OCI-LY7 (cell line): ENCODE measurements at regions not wholly inside any gene's neighbourhood (a gene's known extent, or its start where the extent isn't known, plus 50 kb on each side); places are given as distances from the start of the nearest gene placed in this dataset.

Experiments
- BruUV-seq: library from RNA; stranded (reverse); fragments of 400-500 nt; replicated peaks from 2 replicates; lab custom pipeline; 2021; lab: Mats Ljungman, UMichigan
- CTCF ChIA-PET: fragments of 300-600 bp; sonication (Branson Sonifier 250); formaldehyde crosslinking; loops from one replicate; lab custom pipeline; 2022; ENCODE audit warnings: antibody characterized with exemption; ENCODE audit not compliant: unreplicated experiment; lab: Charles Lee
- POLR2A ChIA-PET: fragments of 300-600 bp; sonication (Branson Sonifier 250); formaldehyde crosslinking; loops from one replicate; lab custom pipeline; 2022; ENCODE audit warnings: antibody characterized with exemption; lab: Charles Lee
- DNase-seq: peaks from one replicate; pipeline ENCODE4 v3.0.0-alpha.2; 2015; ENCODE audit warnings: low spot score
- H2AFZ ChIP-seq: fragments of 200-600 bp; sonication (generic), shearing (Covaris generic); 2 replicates; pipeline ENCODE4 v1.6.1; 2014; ENCODE audit warnings: mild to moderate bottlenecking, antibody characterized with exemption, low read length, moderate library complexity
- H3K27ac ChIP-seq: fragments of 200-600 bp; sonication (generic); 2 replicates; pipeline ENCODE4 v1.5.1; 2014; ENCODE audit warnings: mixed run types, low read depth, mild to moderate bottlenecking, moderate library complexity, low read length, inconsistent platforms; ENCODE audit not compliant: poor library complexity, severe bottlenecking
- H3K36me3 ChIP-seq: fragments of 200-600 bp; sonication (generic); 2 replicates; pipeline ENCODE4 v1.6.1; 2014; ENCODE audit warnings: mild to moderate bottlenecking, antibody characterized with exemption, low read length, moderate library complexity, mixed read lengths; ENCODE audit not compliant: insufficient read depth
- H3K4me1 ChIP-seq: fragments of 200-600 bp; sonication (generic); 2 replicates; pipeline ENCODE4 v1.5.1; 2014; ENCODE audit warnings: mild to moderate bottlenecking, low read length; ENCODE audit not compliant: insufficient read depth, poor library complexity, severe bottlenecking
- H3K4me2 ChIP-seq: fragments of 200-600 bp; sonication (generic); 2 replicates; pipeline ENCODE4 v1.6.1; 2014; ENCODE audit warnings: mild to moderate bottlenecking, low read length
- H3K4me3 ChIP-seq: fragments of 200-600 bp; sonication (generic); 2 replicates; pipeline ENCODE4 v1.5.1; 2014; ENCODE audit warnings: mild to moderate bottlenecking, low read depth, low read length; ENCODE audit not compliant: poor library complexity, severe bottlenecking
- H3K79me2 ChIP-seq: fragments of 200-600 bp; sonication (generic); 2 replicates; pipeline ENCODE4 v1.6.1; 2016; ENCODE audit warnings: low read depth, mild to moderate bottlenecking, low read length, moderate library complexity, mixed read lengths; ENCODE audit not compliant: insufficient read depth
- H3K9me2 ChIP-seq: fragments of 200-600 bp; sonication (generic); 2 replicates; pipeline ENCODE4 v1.6.1; 2016; ENCODE audit warnings: mild to moderate bottlenecking, low read length, mixed read lengths; ENCODE audit not compliant: insufficient read depth
- H3K9me3 ChIP-seq: fragments of 200-600 bp; sonication (generic); 2 replicates; pipeline ENCODE4 v1.6.1; 2014; ENCODE audit warnings: mild to moderate bottlenecking, mixed run types, low read length, mixed read lengths
- H4K20me1 ChIP-seq: fragments of 200-600 bp; sonication (generic); 2 replicates; pipeline ENCODE4 v1.6.1; 2014; ENCODE audit warnings: mild to moderate bottlenecking, antibody characterized with exemption, low read length, moderate library complexity, mixed read lengths; ENCODE audit not compliant: insufficient read depth
- CTCF ChIP-seq: fragments of 200-600 bp; sonication (generic); conservative IDR thresholded peaks from 2 replicates; pipeline ENCODE4 v1.5.1; 2014; ENCODE audit warnings: mild to moderate bottlenecking, antibody characterized with exemption, low read length, moderate library complexity, mixed read lengths
- EZH2phosphoT487 ChIP-seq: fragments of 200-600 bp; sonication (generic); IDR thresholded peaks from 2 replicates; pipeline ENCODE4 v1.6.1; 2018; ENCODE audit warnings: low read depth, borderline replicate concordance, mild to moderate bottlenecking, mixed run types, antibody characterized with exemption, low read length, moderate library complexity, mixed read lengths
- intact Hi-C: fragments of 100-400 bp; cut with micrococcal nuclease; formaldehyde crosslinking; loops from one replicate; pipeline ENCODE4 v1.10.0; 2022; ENCODE audit not compliant: unreplicated experiment

- H3K4me1 ChIP-seq, result no peaks in the 10 kb centered on the region
- no peak for DNase-seq
- no peak overlapping the region for H2AFZ ChIP-seq
- H3K9me3 ChIP-seq, result no peaks in the 10 kb centered on the region
- ChIA-PET POLR2A (interaction anchor here (0.6 kb wide), 1 partner anchor 16 kb away, joined by 5 read pairs; no protein-coding TSS in a partner anchor), CTCF (no interaction called here)
- TF ChIP-seq CTCF, result no peak
- no peak for TF ChIP-seq EZH2phosphoT487
- H3K9me2 ChIP-seq, result no peaks in the 10 kb centered on the region
- H3K4me2 ChIP-seq, result no peak overlapping the region
- no peak overlapping the region for H3K4me3 ChIP-seq
- H3K27ac ChIP-seq, result no peak overlapping the region
- intact Hi-C loops, result no loop called here
- no peaks in the 10 kb centered on the region for H3K36me3 ChIP-seq
- H4K20me1 ChIP-seq, result no peaks in the 10 kb centered on the region
- no TSS peak for BruUV-seq
- no peaks in the 10 kb centered on the region for H3K79me2 ChIP-seq
Observed at GRCh38 chr3:177924261-177924660, 612.0 kb upstream of the KCNMB2 start.

- ChIA-PET CTCF (no interaction called here), POLR2A (interaction anchor here (0.6 to 0.7 kb wide), 2 partner anchors 197 to 229 kb away, joined by 3 to 4 read pairs; no protein-coding TSS in a partner anchor)
- no peaks in the 10 kb centered on the region for H3K9me2 ChIP-seq
- H3K4me3 ChIP-seq, result no peak overlapping the region
- no peaks in the 10 kb centered on the region for H3K9me3 ChIP-seq
- H4K20me1 ChIP-seq, result no peaks in the 10 kb centered on the region
- intact Hi-C loops, result no loop called here
- H3K4me1 ChIP-seq, result no peaks in the 10 kb centered on the region
- DNase-seq, result no peak
- no peak overlapping the region for H3K27ac ChIP-seq
- H3K4me2 ChIP-seq, result no peak overlapping the region
- TF ChIP-seq EZH2phosphoT487 (no peak), CTCF (no peak)
- no peaks in the 10 kb centered on the region for H3K36me3 ChIP-seq
- no peaks in the 10 kb centered on the region for H3K79me2 ChIP-seq
- H2AFZ ChIP-seq, result no peak overlapping the region
- no TSS peak for BruUV-seq
Observed at GRCh38 chr3:177928172-177928873, 607.9 kb upstream of the KCNMB2 start.

GRCh38 chr3:177929310-177929709, 606.9 kb upstream of the KCNMB2 start:
- ChIA-PET POLR2A (interaction anchor here (0.6 kb wide), 1 partner anchor 152 kb away, joined by 3 read pairs; no protein-coding TSS in a partner anchor), CTCF (no interaction called here)
- no peak overlapping the region for H3K4me3 ChIP-seq
- H3K9me2 ChIP-seq, result no peaks in the 10 kb centered on the region
- H3K4me2 ChIP-seq, result no peak overlapping the region
- H3K36me3 ChIP-seq, result no peaks in the 10 kb centered on the region
- no peaks in the 10 kb centered on the region for H3K4me1 ChIP-seq
- no peak overlapping the region for H2AFZ ChIP-seq
- TF ChIP-seq CTCF (no peak), EZH2phosphoT487 (no peak)
- H3K27ac ChIP-seq, result no peak overlapping the region
- no peaks in the 10 kb centered on the region for H3K9me3 ChIP-seq
- H3K79me2 ChIP-seq, result no peaks in the 10 kb centered on the region
- intact Hi-C loops, result no loop called here
- BruUV-seq, result no TSS peak
- no peaks in the 10 kb centered on the region for H4K20me1 ChIP-seq
- no peak for DNase-seq
